DMS153 (cell line): ENCODE measurements at regions not wholly inside any gene's neighbourhood (a gene's known extent, or its start where the extent isn't known, plus 50 kb on each side); places are given as distances from the start of the nearest gene placed in this dataset.
"Not testable (repeated sequence)": the region's sequence is repeated elsewhere in the genome, so short reads cannot be mapped to it uniquely, and the experiment has no call there.

Source experiments
- DNase-seq: peaks from one replicate; lab custom pipeline; 2025; lab: John Stamatoyannopoulos, UW

GRCh38 chr10:20615395-20615794 is 281.7 kb downstream of the NEBL start:
- no peak for DNase-seq

GRCh38 chr10:20614911-20615310 is 282.2 kb downstream of the NEBL start:
- DNase-seq: no peak

DNA sequence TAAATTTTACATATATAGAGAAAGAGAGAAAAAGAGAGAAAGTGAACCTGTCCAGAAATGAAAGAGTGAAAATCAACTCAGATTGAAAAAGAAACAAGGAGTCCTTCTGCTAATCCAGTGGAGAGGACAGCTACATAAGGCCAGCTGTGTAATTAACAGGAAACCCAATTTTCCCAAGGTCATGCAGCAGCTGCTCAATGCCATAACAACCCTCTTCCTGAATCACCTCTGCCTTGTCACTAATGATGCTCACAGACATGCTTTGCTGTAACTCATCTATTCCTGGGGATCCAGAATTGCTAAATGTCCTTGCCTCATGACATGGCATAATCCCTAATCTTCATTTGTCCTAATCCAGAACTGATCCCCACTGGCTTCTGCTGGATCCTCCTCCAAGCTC is 288.6 kb downstream of the NEBL start:
- DNase-seq: no peak

GRCh38 chr10:20606985-20607384 is 290.1 kb downstream of the NEBL start:
- DNase-seq: no peak

GRCh38 chr10:20601941-20602461 is 295.1 kb downstream of the NEBL start:
- no peak for DNase-seq

GRCh38 chr10:20598590-20598989 is 298.5 kb downstream of the NEBL start:
- DNase-seq: no peak

GRCh38 chr10:20596911-20597310 is 300.2 kb downstream of the NEBL start:
- no peak for DNase-seq

DNA sequence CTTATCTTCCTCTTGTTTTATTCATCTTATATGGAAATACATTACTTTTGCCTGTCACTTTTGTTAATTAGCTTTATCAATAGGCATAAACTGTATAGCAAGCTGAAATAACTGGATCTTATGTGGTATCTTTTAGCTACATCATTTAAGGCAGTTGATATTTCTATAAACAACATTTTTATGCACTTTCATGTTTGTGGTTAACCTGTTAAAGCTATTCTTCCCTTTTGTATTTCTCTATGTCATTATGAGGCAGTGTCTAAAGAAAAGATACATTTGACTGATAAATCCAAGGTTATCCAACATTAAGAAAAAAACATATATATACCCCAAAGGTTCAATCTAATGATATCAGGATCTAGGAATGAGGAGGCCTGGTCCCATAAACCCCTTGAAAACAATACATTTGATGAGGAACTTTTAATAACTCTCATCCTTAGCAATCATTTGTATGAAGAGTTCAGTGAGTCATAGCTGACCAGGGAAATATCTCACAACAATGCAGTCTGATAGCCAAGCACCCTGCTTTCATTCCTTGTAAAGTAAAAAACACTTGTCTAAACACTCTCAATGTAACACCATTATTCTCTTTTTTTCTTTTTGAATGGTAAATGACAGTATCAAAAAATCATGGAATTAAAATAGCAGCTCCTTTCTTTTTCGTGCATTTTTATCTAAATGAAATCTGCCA is 300.9 kb downstream of the NEBL start:
- DNase-seq: no peak

DNA sequence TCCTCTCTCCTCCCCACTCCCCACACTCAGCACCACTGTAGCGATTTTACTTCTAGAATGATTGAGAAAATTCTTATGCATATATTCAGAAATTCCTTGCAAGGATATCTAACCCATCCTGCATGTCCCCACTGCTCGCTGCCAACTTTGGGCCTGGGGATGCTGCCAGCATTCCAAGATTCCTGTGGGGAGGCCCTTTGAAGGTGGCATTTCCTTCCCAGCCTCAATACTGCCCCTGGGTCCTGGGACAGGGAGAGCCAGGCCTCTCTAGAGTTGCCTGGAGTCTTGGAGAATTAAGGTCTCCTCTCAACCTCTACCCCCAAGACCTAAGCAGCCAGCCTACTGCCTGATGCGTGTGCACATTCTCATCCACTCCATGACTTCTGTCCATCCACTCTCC is 303.5 kb downstream of the NEBL start:
- DNase-seq: no peak

GRCh38 chr10:20582041-20582440 is 315.1 kb downstream of the NEBL start:
- DNase-seq: no peak

- no peak for DNase-seq
These were observed 323.2 kb downstream of the NEBL start for GRCh38 chr10:20573924-20574323.

GRCh38 chr10:20555990-20556389 is 341.1 kb downstream of the NEBL start:
- not testable (repeated sequence) for DNase-seq

- DNase-seq: no peak
These were observed 344.7 kb downstream of the NEBL start for GRCh38 chr10:20552382-20552781.

- DNase-seq: no peak
These were observed 345.4 kb downstream of the NEBL start for GRCh38 chr10:20551761-20552160.

GRCh38 chr10:20535897-20536881 is 360.9 kb downstream of the NEBL start:
- no peak for DNase-seq

DNA sequence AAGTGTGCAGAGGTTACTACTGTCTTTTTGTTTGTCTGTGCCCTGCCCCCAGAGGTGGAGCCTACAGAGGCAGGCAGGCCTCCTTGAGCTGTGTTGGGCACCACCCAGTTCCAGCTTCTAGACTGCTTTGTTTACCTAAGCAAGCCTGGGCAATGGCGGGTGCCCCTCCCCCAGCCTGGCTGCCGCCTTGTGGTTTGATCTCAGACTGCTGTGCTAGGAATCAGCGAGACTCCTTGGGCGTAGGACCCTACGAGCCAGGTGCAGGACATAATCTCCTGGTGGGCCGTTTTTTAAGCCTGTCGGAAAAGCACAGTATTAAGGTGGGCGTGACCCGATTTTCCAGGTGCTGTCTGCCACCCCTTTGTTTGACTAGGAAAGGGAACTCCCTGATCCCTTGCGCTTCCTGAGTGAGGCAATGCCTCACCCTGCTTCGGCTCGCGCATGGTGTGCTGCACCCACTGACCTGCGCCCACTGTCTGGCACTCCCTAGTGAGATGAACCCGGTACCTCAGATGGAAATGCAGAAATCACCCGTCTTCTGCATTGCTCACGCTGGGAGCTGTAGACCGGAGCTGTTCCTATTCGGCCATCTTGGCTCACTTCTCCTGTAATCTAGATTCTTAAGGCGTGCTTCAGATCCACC is 365.7 kb downstream of the NEBL start:
- peak; percentile 23 for DNase-seq

DNA sequence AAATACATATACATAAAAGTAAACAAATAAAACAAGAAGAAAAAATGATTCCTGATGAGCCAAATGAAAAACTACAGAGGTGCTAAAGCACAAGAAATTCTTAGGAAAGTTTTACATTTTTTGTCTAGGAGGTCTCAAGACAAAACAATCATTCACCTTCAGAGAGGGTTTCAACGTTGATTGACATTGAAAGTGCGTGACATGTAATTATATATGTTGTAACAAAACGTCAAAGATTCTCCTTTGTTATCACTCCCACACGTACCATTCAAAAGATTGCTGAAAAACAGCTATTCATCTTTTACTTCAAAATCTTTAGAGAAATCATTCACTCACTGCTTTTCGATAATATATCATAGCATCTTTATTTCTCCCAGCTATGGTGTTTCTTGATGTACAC is 375.9 kb downstream of the NEBL start:
- DNase-seq: no peak

DNA sequence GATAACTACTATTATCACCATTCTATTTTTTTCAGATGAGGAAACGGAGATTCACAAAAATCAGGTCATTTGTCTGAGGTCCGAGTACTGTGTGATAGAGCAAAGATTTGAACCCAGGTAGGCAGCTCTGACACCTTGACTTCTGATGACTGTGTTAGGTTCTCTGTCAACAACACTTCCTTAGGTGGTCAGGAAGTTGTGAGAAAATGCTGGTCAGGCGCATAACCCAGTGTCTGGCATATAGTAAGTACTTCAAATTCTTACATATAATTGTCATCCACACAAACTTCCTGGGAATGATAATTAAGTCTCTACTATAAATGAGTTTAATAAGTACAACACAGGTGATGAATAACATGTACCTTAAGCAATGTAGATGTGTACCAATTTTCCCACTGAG is 381.5 kb downstream of the NEBL start:
- DNase-seq: no peak

GRCh38 chr10:20512631-20513030 is 384.5 kb downstream of the NEBL start:
- no peak for DNase-seq

DNA sequence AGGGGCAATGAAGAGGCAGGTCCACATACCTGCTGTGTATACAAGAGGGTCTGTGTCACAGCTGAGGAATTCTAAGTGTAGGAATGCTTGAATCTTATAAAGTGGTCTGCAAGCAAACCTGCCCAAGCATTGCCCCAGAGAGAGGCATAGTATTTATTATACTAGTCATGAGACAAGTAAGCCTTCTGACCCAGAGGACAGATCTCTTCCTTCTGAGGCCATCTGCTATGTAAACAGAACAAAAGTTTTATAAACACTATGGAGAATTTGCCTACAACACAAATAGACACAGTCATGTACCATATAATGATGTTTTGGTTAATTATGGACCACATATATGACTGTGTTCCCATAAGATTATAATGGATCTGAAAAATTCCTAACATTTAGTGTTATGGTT is 388.2 kb downstream of the NEBL start:
- no peak for DNase-seq

DNA sequence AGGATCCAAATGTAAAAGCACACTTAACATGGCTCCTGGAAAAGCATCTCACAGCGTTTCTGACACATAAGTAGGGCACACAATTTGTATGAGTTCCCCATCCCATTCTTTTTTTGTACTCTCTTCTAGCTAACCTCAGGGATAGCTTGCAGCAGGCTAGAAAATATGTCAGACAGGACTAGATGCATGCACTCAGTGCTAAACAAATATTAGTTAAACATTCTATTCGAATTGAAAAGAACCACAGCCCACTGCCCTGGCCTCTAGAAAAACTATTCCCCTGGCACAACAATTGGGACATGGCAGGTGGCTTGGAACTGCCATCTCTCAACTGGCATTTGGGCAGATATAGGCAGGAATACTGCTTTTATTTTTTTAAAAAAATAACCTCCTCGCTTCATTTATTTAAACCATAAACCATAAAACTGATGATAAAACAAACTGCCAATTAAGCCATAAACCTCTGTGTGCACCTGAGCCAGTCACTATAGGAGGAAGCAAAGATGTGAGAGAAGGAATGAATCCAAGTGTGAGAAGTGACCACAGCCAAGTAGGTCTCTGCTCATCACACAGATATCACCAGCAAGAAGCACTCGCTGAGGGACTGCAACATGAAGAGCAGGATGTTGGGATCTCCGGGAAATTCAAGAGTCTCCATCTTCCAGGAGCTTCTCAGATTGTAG is 394.1 kb downstream of the NEBL start:
- DNase-seq: no peak

DNA sequence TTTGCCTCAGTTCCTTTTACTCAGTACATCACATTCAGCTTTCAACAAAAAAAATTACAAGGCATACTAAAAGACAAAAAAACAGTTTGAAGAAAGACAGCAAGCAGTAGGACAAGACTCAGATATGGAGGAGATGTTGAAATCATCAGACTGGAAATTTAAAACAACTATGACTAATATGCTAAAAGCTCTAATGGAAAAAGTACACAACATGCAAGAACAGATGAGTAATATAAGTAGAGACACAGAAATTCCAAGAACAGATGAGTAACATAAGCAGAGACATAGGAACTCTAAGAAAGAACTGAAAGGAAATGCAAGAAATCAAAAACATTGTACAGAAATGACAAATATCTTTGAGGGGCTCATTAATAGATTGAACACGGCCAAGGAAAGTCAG is 402.6 kb downstream of the NEBL start:
- DNase-seq: no peak
